GM23248 (cell line): ENCODE measurements at regions not wholly inside any gene's neighbourhood (a gene's known extent, or its start where the extent isn't known, plus 50 kb on each side); places are given as distances from the start of the nearest gene placed in this dataset.
A peak's percentile ranks its signal among the peaks of the same experiment; 100 is the strongest.

Experiments
- DNase-seq: peaks from one replicate; pipeline ENCODE4 v3.0.0-alpha.2; 2015
- H2AFZ ChIP-seq: fragments of 200-600 bp; sonication (generic); 2 replicates; pipeline ENCODE4 v1.6.1; 2016; ENCODE audit warnings: antibody characterized with exemption
- H3F3A ChIP-seq: fragments of 200-600 bp; sonication (generic); 2 replicates; pipeline ENCODE4 v1.6.1; 2016; ENCODE audit warnings: mild to moderate bottlenecking, antibody characterized with exemption, mixed run types; ENCODE audit not compliant: insufficient read depth
- H3K27ac ChIP-seq: fragments of 200-600 bp; sonication (generic); 2 replicates; pipeline ENCODE4 v1.5.1; 2016; ENCODE audit warnings: mild to moderate bottlenecking
- H3K27me3 ChIP-seq: fragments of 200-600 bp; sonication (generic); replicated peaks from 2 replicates; pipeline ENCODE4 v1.6.1; 2016; ENCODE audit warnings: mild to moderate bottlenecking; ENCODE audit not compliant: insufficient read depth
- H3K36me3 ChIP-seq: fragments of 200-600 bp; sonication (generic); 2 replicates; pipeline ENCODE4 v1.6.1; 2016; ENCODE audit warnings: low read depth, mild to moderate bottlenecking
- H3K4me1 ChIP-seq: fragments of 200-600 bp; sonication (generic); 2 replicates; pipeline ENCODE4 v1.6.1; 2016; ENCODE audit warnings: mild to moderate bottlenecking; ENCODE audit not compliant: insufficient read depth
- H3K4me2 ChIP-seq: fragments of 200-600 bp; sonication (generic); one replicate; pipeline ENCODE4 v1.6.1; 2016; ENCODE audit warnings: mild to moderate bottlenecking; ENCODE audit not compliant: unreplicated experiment
- H3K4me3 ChIP-seq: fragments of 200-600 bp; sonication (generic); 2 replicates; pipeline ENCODE4 v1.5.1; 2016; ENCODE audit warnings: mild to moderate bottlenecking
- H3K79me2 ChIP-seq: fragments of 200-600 bp; sonication (generic); 2 replicates; pipeline ENCODE4 v1.6.1; 2016; ENCODE audit warnings: mild to moderate bottlenecking; ENCODE audit not compliant: insufficient read depth
- H3K9ac ChIP-seq: fragments of 200-600 bp; sonication (generic); 2 replicates; pipeline ENCODE4 v1.6.1; 2016; ENCODE audit warnings: mild to moderate bottlenecking
- H3K9me2 ChIP-seq: fragments of 200-600 bp; sonication (generic); 2 replicates; pipeline ENCODE4 v1.6.1; 2016; ENCODE audit warnings: mixed run types, mild to moderate bottlenecking, moderate library complexity; ENCODE audit not compliant: insufficient read depth
- H3K9me3 ChIP-seq: fragments of 200-600 bp; sonication (generic); one replicate; pipeline ENCODE4 v1.6.1; 2017; ENCODE audit warnings: low read depth
- H4K20me1 ChIP-seq: fragments of 200-600 bp; sonication (generic); 2 replicates; pipeline ENCODE4 v1.6.0; 2016; ENCODE audit not compliant: insufficient read depth
- EZH2 ChIP-seq: fragments of 200-600 bp; sonication (generic); IDR thresholded peaks from 2 replicates; pipeline ENCODE4 v1.6.1; 2018; ENCODE audit warnings: antibody characterized with exemption, mild to moderate bottlenecking; ENCODE audit not compliant: insufficient read depth, poor library complexity, severe bottlenecking
- EZH2phosphoT487 ChIP-seq: fragments of 200-600 bp; sonication (generic); IDR thresholded peaks from 2 replicates; pipeline ENCODE4 v1.6.1; 2018; ENCODE audit warnings: antibody characterized with exemption, moderate library complexity, mild to moderate bottlenecking, low read depth; ENCODE audit not compliant: insufficient read depth
- WGBS, 2 experiments: methylation state at CpG; one replicate each; pipeline ENCODE4 v1.1.6; 2015 to 2017; ENCODE audit warnings: low lambda C conversion rate in 2 of 2, low coverage in 1 of 2; ENCODE audit errors: missing lambda C conversion rate in 2 of 2; 5-methylcytosine and 5-hydroxymethylcytosine counted together
- in situ Hi-C: fragments of 300-500 bp; cut with MboI; formaldehyde crosslinking; loops from 2 replicates; pipeline ENCODE4 v1.15.0; 2020

GRCh38 chr2:146665800-146666199 lies 1179.0 kb upstream of the ACVR2A start:
- no peaks in the 10 kb centered on the region for H3K9me3 ChIP-seq
- in situ Hi-C loops, result loop anchor here (25.0 kb wide), 1 partner anchor 353 kb away; no protein-coding TSS in a partner anchor
- H3K4me1 ChIP-seq, result peaks cover 12% of the 10 kb centered on the region
- H3K4me3 ChIP-seq, result no peak overlapping the region
- H4K20me1 ChIP-seq, result no peaks in the 10 kb centered on the region
- H3K27ac ChIP-seq, result no peak overlapping the region
- H3K36me3 ChIP-seq, result no peaks in the 10 kb centered on the region
- H3K4me2 ChIP-seq, result no peak overlapping the region
- no peaks in the 10 kb centered on the region for H3F3A ChIP-seq
- no peak overlapping the region for H2AFZ ChIP-seq
- no peak for TF ChIP-seq EZH2
- no peak for TF ChIP-seq EZH2phosphoT487
- no peaks in the 10 kb centered on the region for H3K9me2 ChIP-seq
- DNase-seq, result peak; percentile 5
- no peaks in the 10 kb centered on the region for H3K27me3 ChIP-seq
- no peak overlapping the region for H3K9ac ChIP-seq
- H3K79me2 ChIP-seq, result no peaks in the 10 kb centered on the region

GRCh38 chr2:146661473-146662096 lies 1183.2 kb upstream of the ACVR2A start:
- peak; percentile 69 for DNase-seq
- no peaks in the 10 kb centered on the region for H3K27me3 ChIP-seq
- no peaks in the 10 kb centered on the region for H3K9me2 ChIP-seq
- no peak overlapping the region for H3K4me3 ChIP-seq
- no peak overlapping the region for H2AFZ ChIP-seq
- H3K9ac ChIP-seq, result no peak overlapping the region
- H3K27ac ChIP-seq, result no peak overlapping the region
- H3K36me3 ChIP-seq, result no peaks in the 10 kb centered on the region
- peaks cover 5% of the 10 kb centered on the region for H3K4me1 ChIP-seq
- H3F3A ChIP-seq, result no peaks in the 10 kb centered on the region
- no peaks in the 10 kb centered on the region for H3K79me2 ChIP-seq
- in situ Hi-C loops, result loop anchor here (25.0 kb wide), 1 partner anchor 349 kb away; no protein-coding TSS in a partner anchor
- no peak for TF ChIP-seq EZH2
- TF ChIP-seq EZH2phosphoT487, result no peak
- H3K9me3 ChIP-seq, result no peaks in the 10 kb centered on the region
- no peaks in the 10 kb centered on the region for H4K20me1 ChIP-seq
- H3K4me2 ChIP-seq, result no peak overlapping the region

GRCh38 chr2:146659976-146660375 lies 1184.9 kb upstream of the ACVR2A start:
- no peak overlapping the region for H3K27ac ChIP-seq
- H3K27me3 ChIP-seq, result no peaks in the 10 kb centered on the region
- H3K4me3 ChIP-seq, result no peak overlapping the region
- DNase-seq, result peak; percentile 8
- no peaks in the 10 kb centered on the region for H3K79me2 ChIP-seq
- no peaks in the 10 kb centered on the region for H4K20me1 ChIP-seq
- in situ Hi-C loops, result loop anchor here (25.0 kb wide), 1 partner anchor 348 kb away; no protein-coding TSS in a partner anchor
- no peak overlapping the region for H3K4me2 ChIP-seq
- no peak for TF ChIP-seq EZH2phosphoT487
- TF ChIP-seq EZH2, result no peak
- H3K9ac ChIP-seq, result no peak overlapping the region
- 88 to 100% methylated on average over 1 of the region's 1 CpG for WGBS, 2 experiments
- no peaks in the 10 kb centered on the region for H3K36me3 ChIP-seq
- no peaks in the 10 kb centered on the region for H3K4me1 ChIP-seq
- no peaks in the 10 kb centered on the region for H3K9me2 ChIP-seq
- H3K9me3 ChIP-seq, result no peaks in the 10 kb centered on the region
- no peak overlapping the region for H2AFZ ChIP-seq
- H3F3A ChIP-seq, result no peaks in the 10 kb centered on the region

GRCh38 chr2:146652311-146652710 lies 1192.5 kb upstream of the ACVR2A start:
- no peaks in the 10 kb centered on the region for H3K9me3 ChIP-seq
- no peak overlapping the region for H3K9ac ChIP-seq
- H3K27ac ChIP-seq, result no peak overlapping the region
- no peaks in the 10 kb centered on the region for H3K9me2 ChIP-seq
- H3K36me3 ChIP-seq, result no peaks in the 10 kb centered on the region
- TF ChIP-seq EZH2phosphoT487 (no peak), EZH2 (no peak)
- no peak overlapping the region for H3K4me2 ChIP-seq
- WGBS, 2 experiments, result 43 to 48% methylated on average over 2 of the region's 2 CpGs
- H4K20me1 ChIP-seq, result no peaks in the 10 kb centered on the region
- H3K79me2 ChIP-seq, result no peaks in the 10 kb centered on the region
- no peaks in the 10 kb centered on the region; the same call in 1 of the 2 replicates for H3K4me1 ChIP-seq
- no peak overlapping the region for H3K4me3 ChIP-seq
- peak; percentile 18 for DNase-seq
- H3F3A ChIP-seq, result peaks cover 4% of the 10 kb centered on the region; the same call in 1 of the 2 replicates
- no peaks in the 10 kb centered on the region for H3K27me3 ChIP-seq
- in situ Hi-C loops, result loop anchor here (25.0 kb wide), 1 partner anchor 340 kb away; no protein-coding TSS in a partner anchor
- no peak overlapping the region for H2AFZ ChIP-seq
